Posterior vena cava (tissue), 2 donors: ENCODE measurements at regions not wholly inside any gene's neighbourhood (a gene's known extent, or its start where the extent isn't known, plus 50 kb on each side); places are given as distances from the start of the nearest gene placed in this dataset.

Experiments
- DNase-seq: peaks from one replicate; pipeline ENCODE4 v3.0.0-alpha.2; 2020; ENCODE audit warnings: low spot score
- intact Hi-C, 2 donors: fragments of 100-400 bp; cut with DNase I; formaldehyde crosslinking; loops; one replicate each; pipeline versions ENCODE4 v1.14.1 to v1.14.2; 2022 to 2023
- donor health status: DM: yes; HTN: yes; CAD: no.
- donor health status: DM: yes; HTN: yes; CAD: no.

DNA sequence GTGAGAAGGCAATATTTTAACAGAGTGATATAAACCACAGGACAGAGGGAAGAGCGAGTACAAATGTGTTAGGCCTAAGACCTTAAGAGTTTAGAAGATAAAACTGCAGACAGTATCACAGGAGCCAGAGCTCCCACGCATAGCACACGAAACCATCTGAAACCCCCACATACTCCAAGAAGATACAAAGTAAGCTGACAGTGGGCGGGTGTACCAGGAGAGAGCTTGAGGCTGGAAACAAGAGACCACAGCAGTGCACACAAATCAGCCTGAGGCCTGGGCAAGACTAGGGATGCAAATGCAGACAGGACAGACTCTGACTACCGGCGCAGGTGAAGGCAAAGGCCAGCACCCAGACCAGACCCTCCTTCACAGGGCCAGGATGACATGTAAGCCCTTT, 54.1 kb upstream of the ARHGAP24 start:
- intact Hi-C loops = loop anchor here in 1 of 2 donors (5.0 kb wide), 1 partner anchor 499 kb away; no protein-coding TSS in a partner anchor
- no peak for DNase-seq

DNA sequence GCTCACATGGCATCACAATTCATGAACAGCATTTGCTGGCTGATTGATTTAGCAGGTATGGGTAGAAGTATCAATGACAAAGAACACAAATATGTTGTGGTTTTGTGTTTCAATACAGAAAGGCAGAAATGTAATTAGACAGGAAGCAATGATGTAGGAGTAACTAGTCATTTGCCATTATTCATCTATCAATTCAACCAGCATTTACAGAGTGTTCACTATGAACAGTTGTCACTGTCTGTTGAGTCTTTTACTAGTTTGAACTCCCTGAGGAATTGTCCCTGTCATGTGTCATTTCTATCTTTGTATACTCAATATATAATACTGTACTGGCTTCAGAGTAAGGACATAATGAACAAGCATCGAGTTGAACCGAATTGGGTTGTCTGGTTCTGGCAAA, 51.5 kb upstream of the ARHGAP24 start:
- intact Hi-C loops = loop anchor here in 1 of 2 donors (5.0 kb wide), 1 partner anchor 501 kb away; no protein-coding TSS in a partner anchor
- no peak for DNase-seq
